Embryonic facial prominence (tissue), 1 donor: ENCODE measurements at regions not wholly inside any gene's neighbourhood (a gene's known extent, or its start where the extent isn't known, plus 50 kb on each side); places are given as distances from the start of the nearest gene placed in this dataset.
"Not testable (repeated sequence)": the region's sequence is repeated elsewhere in the genome, so short reads cannot be mapped to it uniquely, and the experiment has no call there.

Source experiments
- DNase-seq: peaks from one replicate; pipeline ENCODE4 v3.0.0-alpha.2; 2016; ENCODE audit errors: extremely low spot score

GRCh38 chr15:24505216-24505615, 170.4 kb upstream of the NPAP1 start:
- DNase-seq: not testable (repeated sequence)

GRCh38 chr15:24509714-24510113, 165.9 kb upstream of the NPAP1 start:
- not testable (repeated sequence) for DNase-seq

- not testable (repeated sequence) for DNase-seq
Measured at GRCh38 chr15:24511598-24511997, 164.0 kb upstream of the NPAP1 start.

GRCh38 chr15:24518772-24519171, 156.8 kb upstream of the NPAP1 start:
- not testable (repeated sequence) for DNase-seq

- not testable (repeated sequence) for DNase-seq
Measured at GRCh38 chr15:24531235-24531634, 144.3 kb upstream of the NPAP1 start.

- not testable (repeated sequence) for DNase-seq
Measured at GRCh38 chr15:24534032-24534431, 141.5 kb upstream of the NPAP1 start.

GRCh38 chr15:24557281-24557680, 118.3 kb upstream of the NPAP1 start:
- DNase-seq: not testable (repeated sequence)

GRCh38 chr15:24607636-24608035, 67.9 kb upstream of the NPAP1 start:
- DNase-seq: no peak

GRCh38 chr15:24617646-24618045, 57.9 kb upstream of the NPAP1 start:
- DNase-seq: no peak

GRCh38 chr15:24621630-24622215, 53.9 kb upstream of the NPAP1 start:
- no peak for DNase-seq
